H1 (cell line): ENCODE measurements at regions not wholly inside any gene's neighbourhood (a gene's known extent, or its start where the extent isn't known, plus 50 kb on each side); places are given as distances from the start of the nearest gene placed in this dataset.

ENCODE experiments used
- CHD2 ChIP-seq: IDR thresholded peaks from 2 replicates; pipeline ENCODE4 v1.6.1; 2012; ENCODE audit warnings: low read length, improper control_type of control experiment
- EZH2 ChIP-seq: fragments of 200-600 bp; sonication (generic); IDR thresholded peaks from 2 replicates; pipeline ENCODE4 v1.7.1; 2012; ENCODE audit warnings: low read depth, mild to moderate bottlenecking, moderate library complexity, low read length, inconsistent platforms; ENCODE audit not compliant: severe bottlenecking
- MAFK ChIP-seq: IDR thresholded peaks from 2 replicates; pipeline ENCODE4 v1.6.1; 2012; ENCODE audit warnings: low read depth, mild to moderate bottlenecking, improper control_type of control experiment, low read length
- YY1 ChIP-seq: IDR thresholded peaks from 2 replicates; pipeline ENCODE4 v1.6.1; 2011; ENCODE audit warnings: low read depth, mild to moderate bottlenecking, low read length
- TF ChIP-seq, protein P1 (sequence below), 3 experiments: IDR thresholded peaks; 1 replicate in 2 of 3; 2 replicates in 1 of 3; pipeline versions ENCODE4 v1.5.1 to v1.6.1; 2011; ENCODE audit warnings: low read length in 3 of 3, mild to moderate bottlenecking in 3 of 3, inconsistent platforms in 2 of 3, low read depth in 1 of 3, moderate library complexity in 1 of 3; ENCODE audit not compliant: insufficient read depth in 1 of 3; ENCODE audit errors: control extremely low read depth in 1 of 3

DNA sequence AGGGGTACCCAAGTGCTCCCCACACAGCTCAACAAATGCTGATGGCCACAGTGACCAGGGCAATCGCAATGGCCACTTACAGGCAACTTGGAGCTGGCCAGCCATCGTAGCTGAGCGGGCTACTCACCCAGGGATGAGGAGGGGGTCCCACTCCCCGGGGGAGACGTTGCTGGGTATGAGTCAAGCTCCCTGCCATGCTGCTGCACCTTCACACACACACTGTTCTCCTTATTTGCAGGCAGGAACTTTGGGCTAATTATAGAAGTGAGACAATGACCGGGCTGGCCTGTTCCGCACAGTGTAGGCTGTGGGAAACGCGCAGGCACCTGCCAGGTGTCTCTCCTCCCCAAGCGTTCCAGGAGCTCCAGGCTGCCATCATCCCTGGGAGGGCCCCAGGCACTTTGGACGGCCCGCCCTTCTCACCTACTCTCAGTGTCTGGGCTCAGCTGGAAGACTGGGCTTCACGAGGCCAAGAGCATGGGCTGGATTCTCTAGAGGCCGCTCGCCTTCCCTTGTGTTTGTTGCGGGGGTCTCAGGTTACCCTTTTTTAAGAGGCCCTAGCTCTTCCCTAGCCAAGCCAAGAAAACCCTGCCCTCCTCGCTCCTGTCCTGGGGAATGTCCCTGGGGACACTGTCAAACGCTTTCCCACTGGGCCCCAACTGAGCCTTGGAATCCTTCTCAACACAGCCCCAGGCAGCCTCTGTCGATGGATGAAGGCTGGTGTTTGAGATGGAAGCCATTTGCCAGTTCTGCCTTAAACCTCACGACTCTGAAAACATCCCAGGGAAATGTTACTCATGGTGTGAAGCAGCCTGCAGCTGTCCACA is 73.0 kb downstream of the RTL6 start:
- TF ChIP-seq, protein P1, sequence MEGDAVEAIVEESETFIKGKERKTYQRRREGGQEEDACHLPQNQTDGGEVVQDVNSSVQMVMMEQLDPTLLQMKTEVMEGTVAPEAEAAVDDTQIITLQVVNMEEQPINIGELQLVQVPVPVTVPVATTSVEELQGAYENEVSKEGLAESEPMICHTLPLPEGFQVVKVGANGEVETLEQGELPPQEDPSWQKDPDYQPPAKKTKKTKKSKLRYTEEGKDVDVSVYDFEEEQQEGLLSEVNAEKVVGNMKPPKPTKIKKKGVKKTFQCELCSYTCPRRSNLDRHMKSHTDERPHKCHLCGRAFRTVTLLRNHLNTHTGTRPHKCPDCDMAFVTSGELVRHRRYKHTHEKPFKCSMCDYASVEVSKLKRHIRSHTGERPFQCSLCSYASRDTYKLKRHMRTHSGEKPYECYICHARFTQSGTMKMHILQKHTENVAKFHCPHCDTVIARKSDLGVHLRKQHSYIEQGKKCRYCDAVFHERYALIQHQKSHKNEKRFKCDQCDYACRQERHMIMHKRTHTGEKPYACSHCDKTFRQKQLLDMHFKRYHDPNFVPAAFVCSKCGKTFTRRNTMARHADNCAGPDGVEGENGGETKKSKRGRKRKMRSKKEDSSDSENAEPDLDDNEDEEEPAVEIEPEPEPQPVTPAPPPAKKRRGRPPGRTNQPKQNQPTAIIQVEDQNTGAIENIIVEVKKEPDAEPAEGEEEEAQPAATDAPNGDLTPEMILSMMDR (IDR thresholded peaks at IDR 0.05; ENCODE audit: control extremely low read depth in 1 of 3, insufficient read depth in 1 of 3, low read depth in 1 of 3, low read length in 3 of 3): no peak
- TF ChIP-seq CHD2 (no peak), EZH2 (no peak), YY1 (no peak), MAFK (no peak)
